Nephron (organoid): ENCODE measurements at regions not wholly inside any gene's neighbourhood (a gene's known extent, or its start where the extent isn't known, plus 50 kb on each side); places are given as distances from the start of the nearest gene placed in this dataset.

ENCODE experiments used
- H3K27ac Mint-ChIP-seq, 3 experiments: 2 replicates each; pipeline ENCODE4 v1.8.0; 2020; ENCODE audit warnings: mixed read lengths in 3 of 3, mild to moderate bottlenecking in 2 of 3, moderate library complexity in 1 of 3
- H3K27me3 Mint-ChIP-seq: 2 replicates; pipeline ENCODE4 v1.8.0; 2021; ENCODE audit warnings: low read depth, mild to moderate bottlenecking, moderate library complexity, mixed read lengths
- H3K36me3 Mint-ChIP-seq: 2 replicates; pipeline ENCODE4 v1.8.0; 2020; ENCODE audit warnings: low read depth, mixed read lengths
- H3K4me1 Mint-ChIP-seq: 2 replicates; pipeline ENCODE4 v1.8.0; 2020; ENCODE audit warnings: mixed read lengths
- H3K4me3 Mint-ChIP-seq, 3 experiments: 2 replicates each; pipeline ENCODE4 v1.8.0; 2020; ENCODE audit warnings: mild to moderate bottlenecking in 3 of 3, mixed read lengths in 3 of 3, moderate library complexity in 2 of 3
- H3K9me3 Mint-ChIP-seq: 2 replicates; pipeline ENCODE4 v1.8.0; 2020; ENCODE audit warnings: mixed read lengths
- TF ChIP-seq, protein P1 (sequence below), 3 experiments: fragments of 200-600 bp; sonication (generic); IDR thresholded peaks; one replicate each; pipeline ENCODE4 v1.5.0; 2021; ENCODE audit warnings: antibody characterized with exemption in 3 of 3; ENCODE audit not compliant: unreplicated experiment in 3 of 3

GRCh38 chr2:11057031-11057430, 98.2 kb upstream of the SLC66A3 start:
- Mint-ChIP-seq H3K4me1 (peaks cover 20% of the 10 kb centered on the region), H3K27ac (no peak overlapping the region), H3K36me3 (no peaks in the 10 kb centered on the region), H3K9me3 (peaks cover 14% of the 10 kb centered on the region), H3K27me3 (no peaks in the 10 kb centered on the region), H3K4me3 (no peak overlapping the region)
- TF ChIP-seq, protein P1, sequence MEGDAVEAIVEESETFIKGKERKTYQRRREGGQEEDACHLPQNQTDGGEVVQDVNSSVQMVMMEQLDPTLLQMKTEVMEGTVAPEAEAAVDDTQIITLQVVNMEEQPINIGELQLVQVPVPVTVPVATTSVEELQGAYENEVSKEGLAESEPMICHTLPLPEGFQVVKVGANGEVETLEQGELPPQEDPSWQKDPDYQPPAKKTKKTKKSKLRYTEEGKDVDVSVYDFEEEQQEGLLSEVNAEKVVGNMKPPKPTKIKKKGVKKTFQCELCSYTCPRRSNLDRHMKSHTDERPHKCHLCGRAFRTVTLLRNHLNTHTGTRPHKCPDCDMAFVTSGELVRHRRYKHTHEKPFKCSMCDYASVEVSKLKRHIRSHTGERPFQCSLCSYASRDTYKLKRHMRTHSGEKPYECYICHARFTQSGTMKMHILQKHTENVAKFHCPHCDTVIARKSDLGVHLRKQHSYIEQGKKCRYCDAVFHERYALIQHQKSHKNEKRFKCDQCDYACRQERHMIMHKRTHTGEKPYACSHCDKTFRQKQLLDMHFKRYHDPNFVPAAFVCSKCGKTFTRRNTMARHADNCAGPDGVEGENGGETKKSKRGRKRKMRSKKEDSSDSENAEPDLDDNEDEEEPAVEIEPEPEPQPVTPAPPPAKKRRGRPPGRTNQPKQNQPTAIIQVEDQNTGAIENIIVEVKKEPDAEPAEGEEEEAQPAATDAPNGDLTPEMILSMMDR (IDR thresholded peaks at IDR 0.05; ENCODE audit: unreplicated experiment in 3 of 3) = no peak

DNA sequence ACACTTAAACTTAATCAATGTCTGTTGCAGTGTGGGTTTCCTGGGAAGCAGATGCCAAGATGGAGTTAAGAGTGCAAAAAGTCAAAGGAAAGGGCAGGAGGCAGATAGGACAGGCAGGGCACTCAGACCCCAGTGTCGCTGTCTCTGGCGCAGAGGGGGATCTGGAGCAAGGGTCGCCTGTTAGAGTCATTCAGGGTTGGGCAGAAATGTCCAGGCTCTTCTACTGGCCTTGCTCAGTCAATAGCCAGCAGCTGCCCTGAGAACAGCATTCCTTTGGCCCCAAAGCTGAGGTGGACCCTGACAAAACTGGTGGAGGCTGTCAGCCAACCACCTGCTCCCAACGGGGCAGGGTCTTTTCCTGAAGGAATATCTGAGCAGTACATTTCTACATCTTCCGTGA, 97.1 kb upstream of the SLC66A3 start:
- TF ChIP-seq, protein P1 (IDR thresholded peaks at IDR 0.05; ENCODE audit: unreplicated experiment in 3 of 3) = no peak
- H3K27me3 Mint-ChIP-seq = no peaks in the 10 kb centered on the region
- peaks cover 21% of the 10 kb centered on the region for H3K9me3 Mint-ChIP-seq
- H3K36me3 Mint-ChIP-seq = no peaks in the 10 kb centered on the region
- H3K4me3 Mint-ChIP-seq = no peak overlapping the region
- no peak overlapping the region for H3K27ac Mint-ChIP-seq
- peaks cover 20% of the 10 kb centered on the region for H3K4me1 Mint-ChIP-seq

GRCh38 chr2:11060376-11061169, 94.7 kb upstream of the SLC66A3 start:
- H3K4me1 Mint-ChIP-seq = peaks cover 11% of the 10 kb centered on the region
- TF ChIP-seq, protein P1 (IDR thresholded peaks at IDR 0.05; ENCODE audit: unreplicated experiment in 3 of 3) = no peak
- peaks cover 24% of the 10 kb centered on the region for H3K9me3 Mint-ChIP-seq
- H3K36me3 Mint-ChIP-seq = no peaks in the 10 kb centered on the region
- H3K4me3 Mint-ChIP-seq = no peak overlapping the region
- no peak overlapping the region for H3K27ac Mint-ChIP-seq
- no peaks in the 10 kb centered on the region for H3K27me3 Mint-ChIP-seq

DNA sequence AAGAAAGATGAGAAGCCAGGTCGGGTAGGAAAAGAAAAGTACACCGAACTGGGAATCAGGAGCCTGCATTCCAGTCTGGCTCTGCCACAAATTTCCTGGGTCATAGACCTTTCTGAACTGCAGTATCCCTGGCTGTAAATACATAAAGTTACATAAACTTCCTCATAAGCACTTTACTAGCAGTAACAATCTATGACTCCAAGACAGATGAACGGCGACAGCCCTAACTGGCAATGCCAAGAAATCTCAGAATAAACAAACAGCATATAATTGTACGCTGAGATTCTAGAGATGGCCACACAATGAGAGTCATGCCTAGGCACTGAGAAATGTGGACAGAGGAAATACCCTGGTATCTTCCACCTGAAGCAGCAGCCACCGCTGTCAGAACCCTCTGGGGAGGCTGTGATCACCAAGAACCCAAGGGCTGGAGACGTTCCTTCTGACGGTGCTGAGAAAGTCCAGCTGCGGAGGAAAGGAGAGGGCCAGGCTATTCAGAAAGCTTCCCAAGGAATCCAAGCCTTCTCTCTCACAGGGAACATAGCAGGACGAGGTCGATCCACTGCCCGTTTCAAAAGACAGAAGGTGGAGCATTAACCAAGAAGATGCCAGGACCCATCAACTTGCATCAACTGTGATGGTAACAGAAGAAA, 89.3 kb upstream of the SLC66A3 start:
- Mint-ChIP-seq H3K27ac (no peak overlapping the region), H3K9me3 (peaks cover 12% of the 10 kb centered on the region)

GRCh38 chr2:11067221-11068078, 87.8 kb upstream of the SLC66A3 start:
- H3K4me1 Mint-ChIP-seq = peaks cover 4% of the 10 kb centered on the region
- no peaks in the 10 kb centered on the region for H3K36me3 Mint-ChIP-seq
- no peak overlapping the region for H3K27ac Mint-ChIP-seq
- TF ChIP-seq, protein P1 (IDR thresholded peaks at IDR 0.05; ENCODE audit: unreplicated experiment in 3 of 3) = no peak
- no peak overlapping the region for H3K4me3 Mint-ChIP-seq
- peaks cover 14% of the 10 kb centered on the region for H3K27me3 Mint-ChIP-seq
- peaks cover 6% of the 10 kb centered on the region for H3K9me3 Mint-ChIP-seq

More for the DNA sequence above, 89.3 kb upstream of the SLC66A3 start:
- Mint-ChIP-seq H3K36me3 (no peaks in the 10 kb centered on the region), H3K27me3 (peaks cover 10% of the 10 kb centered on the region), H3K4me3 (no peak overlapping the region), H3K4me1 (peaks cover 2% of the 10 kb centered on the region)
- TF ChIP-seq, protein P1 (IDR thresholded peaks at IDR 0.05; ENCODE audit: unreplicated experiment in 3 of 3) = no peak
